Heart left ventricle (tissue), 16 donors: ENCODE measurements at regions not wholly inside any gene's neighbourhood (a gene's known extent, or its start where the extent isn't known, plus 50 kb on each side); places are given as distances from the start of the nearest gene placed in this dataset.

Experiments used
- ATAC-seq, 4 donors: fragments of 200-7000 bp; cut with Tn5 transposase; one replicate each; pipeline ENCODE4 v1.9.1; 2020 to 2022; ENCODE audit warnings: moderate library complexity in 4 of 4, mild to moderate bottlenecking in 3 of 4, moderate number of reproducible peaks in 1 of 4
- DNase-seq, 5 donors: peaks; one replicate each; pipeline ENCODE4 v3.0.0-alpha.2; 2020
- H3K27ac ChIP-seq, 12 donors: fragments of 200-600 bp; sonication (generic) in 4 of 12; one replicate each; pipeline versions ENCODE4 v1.5.0 to v1.8.0; 2016 to 2022; ENCODE audit warnings: mild to moderate bottlenecking in 2 of 12
- H3K27me3 ChIP-seq, 9 donors: fragments of 200-600 bp; sonication (generic) in 2 of 9; one replicate each; pipeline versions ENCODE4 v1.5.1 to v1.8.0; 2016 to 2022; ENCODE audit warnings: mild to moderate bottlenecking in 3 of 9
- H3K36me3 ChIP-seq, 9 donors: fragments of 200-600 bp; sonication (generic) in 2 of 9; one replicate each; pipeline versions ENCODE4 v1.5.0 to v1.8.0; 2018 to 2022; ENCODE audit warnings: mild to moderate bottlenecking in 2 of 9
- H3K4me1 ChIP-seq, 12 donors: fragments of 200-600 bp; sonication (generic) in 4 of 12; one replicate each; pipeline versions ENCODE4 v1.5.0 to v1.8.0; 2016 to 2022; ENCODE audit warnings: mild to moderate bottlenecking in 3 of 12
- H3K4me3 ChIP-seq, 12 donors: fragments of 200-600 bp; sonication (generic) in 4 of 12; one replicate each; pipeline versions ENCODE4 v1.5.0 to v1.8.0; 2017 to 2022; ENCODE audit warnings: mild to moderate bottlenecking in 9 of 12, moderate library complexity in 4 of 12
- H3K9me3 ChIP-seq, 12 donors: fragments of 200-600 bp; sonication (generic) in 4 of 12; one replicate each; pipeline versions ENCODE4 v1.5.0 to v1.8.0; 2016 to 2022; ENCODE audit warnings: mild to moderate bottlenecking in 1 of 12
- CTCF ChIP-seq, 12 donors: fragments of 200-600 bp; sonication (generic) in 4 of 12; IDR thresholded peaks; one replicate each; pipeline versions ENCODE4 v1.5.0 to v1.8.0; 2018 to 2022; ENCODE audit warnings: antibody characterized with exemption in 12 of 12, mild to moderate bottlenecking in 5 of 12
- POLR2A ChIP-seq, 2 donors: fragments of 450-650 bp; IDR thresholded peaks; one replicate each; pipeline ENCODE4 v1.6.1; 2017; ENCODE audit warnings: antibody characterized with exemption in 2 of 2, mild to moderate bottlenecking in 2 of 2, moderate library complexity in 2 of 2
- WGBS, 4 donors: extraction: QIAGEN DNeasy Blood & Tissue Kit in 2 of 4; methylation state at CpG; one replicate each; pipeline versions ENCODE4 v1.1.5 to v1.1.7; 2013 to 2018; 5-methylcytosine and 5-hydroxymethylcytosine counted together
- intact Hi-C, 10 donors: fragments of 100-400 bp; cut with DNase I; formaldehyde crosslinking; loops; one replicate each; pipeline versions ENCODE4 v1.11.1 to v1.14.2; 2022
- donor health status: ischemic (EF 13 %, LVEDD 7.1; RV severe dilation, severe dysfunction).
- donor health status: healthy with polysubstance abuse.
- donor health status: DM: no; HTN: yes; CAD: no.
- donor health status: DM: no; HTN: no; CAD: no.
- donor health status: ischemic (EF 25% LVEDD 6.9; RV normal size, moderate dysfunction).
- donor health status: ischemic (EF 25% LVEDD 5.7; RV mildly dilated, moderate dysfunction).
- donor health status: healthy.
- donor health status: DM: yes; HTN: yes; CAD: no.
- donor health status: ischemic (EF 35%, LVEDD 5.7; RV mildly dilated, moderate dysfunction).
- donor health status: nonischemic (EF 11% LVEDD 7.7; RV severe dilation, severe dysfunction).
- donor health status: DM: yes; HTN: yes; CAD: no.
- donor health status: PGD.
- donor health status: ischemic (EF 29% LVEDD 5.4; RV normal size, mild dysfunction).
- donor health status: nonischemic (EF 23%, LVEDD 6.1; RV moderate dilation, normal function).

GRCh38 chr1:168893359-168893801 is 164.4 kb upstream of the DPT start:
- intact Hi-C loops: no loop called here
- Histone ChIP-seq H3K27ac (peak overlapping the region; percentile 4 to 80 (median 57)), H3K9me3 (peaks cover 0 to 5% (median 0%) of the 10 kb centered on the region in 12 donors), H3K27me3 (no peaks in the 10 kb centered on the region), H3K4me1 (peaks cover 0 to 14% (median 0%) of the 10 kb centered on the region in 12 donors), H3K4me3 (no peak overlapping the region), H3K36me3 (no peaks in the 10 kb centered on the region)
- WGBS, 4 donors: 71 to 80% (median 76%) methylated on average over 3 of the region's 3 CpGs
- DNase-seq (peak; percentile 21 to 58 (median 38)), ATAC-seq (peak; percentile 95 to 97 (median 96))
- TF ChIP-seq CTCF (IDR thresholded peaks at IDR 0.05): no peak
- TF ChIP-seq POLR2A (IDR thresholded peaks at IDR 0.05): no peak

GRCh38 chr1:168894397-168894903 is 165.4 kb upstream of the DPT start:
- no peaks in the 10 kb centered on the region for H3K36me3 ChIP-seq
- no peaks in the 10 kb centered on the region for H3K27me3 ChIP-seq
- peaks cover 0 to 14% (median 0%) of the 10 kb centered on the region in 12 donors for H3K4me1 ChIP-seq
- no peaks in the 10 kb centered on the region for H3K9me3 ChIP-seq
- WGBS, 4 donors: 57 to 63% (median 62%) methylated on average over 4 of the region's 4 CpGs
- DNase-seq (no peak), ATAC-seq (peak in 1 of 4 donors; percentile 30)
- H3K27ac ChIP-seq: peak overlapping the region in 3 of 12 donors; percentile 53 to 74 (median 58)
- TF ChIP-seq POLR2A (IDR thresholded peaks at IDR 0.05) (no peak), CTCF (IDR thresholded peaks at IDR 0.05) (no peak)
- H3K4me3 ChIP-seq: no peak overlapping the region
- intact Hi-C loops: loop anchor here in 1 of 10 donors (2.0 kb wide), 1 partner anchor 64 kb away; no protein-coding TSS in a partner anchor

GRCh38 chr1:168897249-168897648 is 168.2 kb upstream of the DPT start:
- DNase-seq (no peak), ATAC-seq (no peak)
- TF ChIP-seq POLR2A (IDR thresholded peaks at IDR 0.05) (no peak), CTCF (IDR thresholded peaks at IDR 0.05) (no peak)
- H3K36me3 ChIP-seq: no peaks in the 10 kb centered on the region
- peaks cover 0 to 14% (median 0%) of the 10 kb centered on the region in 12 donors for H3K4me1 ChIP-seq
- no peaks in the 10 kb centered on the region for H3K27me3 ChIP-seq
- no peaks in the 10 kb centered on the region for H3K9me3 ChIP-seq
- no peak overlapping the region for H3K4me3 ChIP-seq
- intact Hi-C loops: no loop called here
- 85 to 92% (median 89%) methylated on average over 2 of the region's 2 CpGs for WGBS, 4 donors
- H3K27ac ChIP-seq: no peak overlapping the region

GRCh38 chr1:168903237-168903830 is 174.3 kb upstream of the DPT start:
- Histone ChIP-seq H3K36me3 (no peaks in the 10 kb centered on the region), H3K27ac (no peak overlapping the region), H3K4me3 (no peak overlapping the region), H3K9me3 (no peaks in the 10 kb centered on the region), H3K27me3 (no peaks in the 10 kb centered on the region), H3K4me1 (peaks cover 0 to 11% (median 7%) of the 10 kb centered on the region in 12 donors)
- ATAC-seq: no peak
- 86 to 92% (median 88%) methylated on average over 2 of the region's 2 CpGs for WGBS, 4 donors
- no peak for TF ChIP-seq POLR2A (IDR thresholded peaks at IDR 0.05)
- TF ChIP-seq CTCF (IDR thresholded peaks at IDR 0.05): no peak
- no peak for DNase-seq
- intact Hi-C loops: no loop called here
